MCF 10A (cell line): ENCODE measurements at regions not wholly inside any gene's neighbourhood (a gene's known extent, or its start where the extent isn't known, plus 50 kb on each side); places are given as distances from the start of the nearest gene placed in this dataset.

Source experiments
- BruUV-seq: library from RNA; stranded (reverse); fragments of 400-500 nt; replicated peaks from 2 replicates; lab custom pipeline; 2021; lab: Mats Ljungman, UMichigan
- CTCF ChIA-PET: fragments of 300-600 bp; sonication (Branson Sonifier 250); formaldehyde crosslinking; extraction: SDS; loops from one replicate; lab custom pipeline; 2021; ENCODE audit warnings: antibody characterized with exemption, inconsistent platforms; lab: Yijun Ruan, JAX
- POLR2A ChIA-PET: fragments of 300-600, 350-650 bp; sonication (Branson Sonifier 250); formaldehyde crosslinking; extraction: SDS; loops from one replicate; lab custom pipeline; 2020; ENCODE audit warnings: antibody characterized with exemption, inconsistent platforms; lab: Yijun Ruan, JAX
- DNase-seq: peaks from one replicate; pipeline ENCODE4 v3.0.0-alpha.2; 2018; ENCODE audit not compliant: unreplicated experiment
- H3K27ac Mint-ChIP-seq: one replicate; pipeline ENCODE4 v1.8.0; 2022; ENCODE audit warnings: mild to moderate bottlenecking, low read depth, mixed read lengths; ENCODE audit not compliant: unreplicated experiment
- H3K27me3 Mint-ChIP-seq: one replicate; pipeline ENCODE4 v1.8.0; 2022; ENCODE audit warnings: mixed read lengths; ENCODE audit not compliant: insufficient read depth, unreplicated experiment
- H3K36me3 Mint-ChIP-seq: one replicate; pipeline ENCODE4 v1.8.0; 2022; ENCODE audit warnings: mild to moderate bottlenecking, moderate library complexity, mixed read lengths; ENCODE audit not compliant: insufficient read depth, unreplicated experiment
- H3K4me1 Mint-ChIP-seq: one replicate; pipeline ENCODE4 v1.8.0; 2022; ENCODE audit warnings: mixed read lengths; ENCODE audit not compliant: insufficient read depth, unreplicated experiment
- H3K4me3 Mint-ChIP-seq: one replicate; pipeline ENCODE4 v1.8.0; 2022; ENCODE audit warnings: mild to moderate bottlenecking, moderate library complexity, mixed read lengths; ENCODE audit not compliant: unreplicated experiment
- H3K9me3 Mint-ChIP-seq: one replicate; pipeline ENCODE4 v1.8.0; 2022; ENCODE audit warnings: mixed read lengths; ENCODE audit not compliant: unreplicated experiment
- CTCF ChIP-seq: fragments of 200-600 bp; IDR thresholded peaks from one replicate; pipeline ENCODE4 v1.8.0; 2022; ENCODE audit warnings: antibody characterized with exemption, mild to moderate bottlenecking; ENCODE audit not compliant: unreplicated experiment
- intact Hi-C: fragments of 100-400 bp; cut with micrococcal nuclease; formaldehyde crosslinking; loops from 2 replicates; pipeline ENCODE4 v1.14.1; 2022

GRCh38 chr11:95294701-95295100, 63.7 kb upstream of the SESN3 start:
- H3K27ac Mint-ChIP-seq = no peak overlapping the region
- H3K4me3 Mint-ChIP-seq = no peak overlapping the region
- H3K9me3 Mint-ChIP-seq = no peaks in the 10 kb centered on the region
- no peaks in the 10 kb centered on the region for H3K36me3 Mint-ChIP-seq
- intact Hi-C loops = no loop called here
- H3K27me3 Mint-ChIP-seq = no peaks in the 10 kb centered on the region
- no peak for DNase-seq
- POLR2A ChIA-PET = no interaction called here
- peaks cover 4% of the 10 kb centered on the region for H3K4me1 Mint-ChIP-seq
- no peak for TF ChIP-seq CTCF
- CTCF ChIA-PET = no interaction called here
- BruUV-seq = no TSS peak

GRCh38 chr11:95293116-95293515, 62.1 kb upstream of the SESN3 start:
- ChIA-PET CTCF (no interaction called here), POLR2A (no interaction called here)
- H3K36me3 Mint-ChIP-seq = no peaks in the 10 kb centered on the region
- H3K9me3 Mint-ChIP-seq = no peaks in the 10 kb centered on the region
- H3K4me3 Mint-ChIP-seq = no peak overlapping the region
- BruUV-seq = no TSS peak
- H3K4me1 Mint-ChIP-seq = peaks cover 17% of the 10 kb centered on the region
- no peak for TF ChIP-seq CTCF
- no peak for DNase-seq
- intact Hi-C loops = no loop called here
- no peaks in the 10 kb centered on the region for H3K27me3 Mint-ChIP-seq
- H3K27ac Mint-ChIP-seq = no peak overlapping the region

GRCh38 chr11:95291946-95292345, 60.9 kb upstream of the SESN3 start:
- H3K27me3 Mint-ChIP-seq = no peaks in the 10 kb centered on the region
- no peak overlapping the region for H3K4me3 Mint-ChIP-seq
- no peak for TF ChIP-seq CTCF
- ChIA-PET POLR2A (no interaction called here), CTCF (interaction anchor here (0.5 to 0.7 kb wide), 4 partner anchors 23 to 414 kb away, joined by 3 read pairs; no protein-coding TSS in a partner anchor)
- no peaks in the 10 kb centered on the region for H3K36me3 Mint-ChIP-seq
- H3K27ac Mint-ChIP-seq = no peak overlapping the region
- BruUV-seq = no TSS peak
- no peaks in the 10 kb centered on the region for H3K9me3 Mint-ChIP-seq
- intact Hi-C loops = no loop called here
- H3K4me1 Mint-ChIP-seq = peaks cover 17% of the 10 kb centered on the region
- no peak for DNase-seq

GRCh38 chr11:95289378-95290101, 58.5 kb upstream of the SESN3 start:
- ChIA-PET POLR2A (interaction anchor here (2.1 kb wide), 1 partner anchor 44 kb away, joined by 4 read pairs; no protein-coding TSS in a partner anchor), CTCF (no interaction called here)
- no peaks in the 10 kb centered on the region for H3K9me3 Mint-ChIP-seq
- no peaks in the 10 kb centered on the region for H3K36me3 Mint-ChIP-seq
- intact Hi-C loops = no loop called here
- TF ChIP-seq CTCF = no peak
- peak overlapping the region; percentile 2 for H3K27ac Mint-ChIP-seq
- BruUV-seq = no TSS peak
- peaks cover 17% of the 10 kb centered on the region for H3K4me1 Mint-ChIP-seq
- H3K4me3 Mint-ChIP-seq = no peak overlapping the region
- no peaks in the 10 kb centered on the region for H3K27me3 Mint-ChIP-seq
- DNase-seq = peak; percentile 76
